HG03097 (cell line): ENCODE measurements at regions not wholly inside any gene's neighbourhood (a gene's known extent, or its start where the extent isn't known, plus 50 kb on each side); places are given as distances from the start of the nearest gene placed in this dataset.
"Not testable (repeated sequence)": the region's sequence is repeated elsewhere in the genome, so short reads cannot be mapped to it uniquely, and the experiment has no call there.

Source experiments
- ATAC-seq: cut with Tn5 transposase; IDR thresholded peaks from one replicate; pipeline ENCODE4 v1.9.1; 2021; ENCODE audit not compliant: unreplicated experiment, low FRiP score

- no peak for ATAC-seq
Measured at GRCh38 chr16:82317411-82318167, 147.6 kb upstream of the MPHOSPH6 start.

GRCh38 chr16:82313754-82314153 lies 143.7 kb upstream of the MPHOSPH6 start:
- ATAC-seq, result no peak

- no peak for ATAC-seq
Measured at GRCh38 chr16:82311528-82311927, 141.5 kb upstream of the MPHOSPH6 start.

- no peak for ATAC-seq
Measured at GRCh38 chr16:82302042-82302727, 132.2 kb upstream of the MPHOSPH6 start.

GRCh38 chr16:82301146-82301755 lies 131.2 kb upstream of the MPHOSPH6 start:
- no peak for ATAC-seq

GRCh38 chr16:82300374-82300951 lies 130.4 kb upstream of the MPHOSPH6 start:
- ATAC-seq, result no peak

- no peak for ATAC-seq
Measured at GRCh38 chr16:82298472-82298871, 128.4 kb upstream of the MPHOSPH6 start.

- ATAC-seq, result no peak
Measured at GRCh38 chr16:82295290-82296201, 125.5 kb upstream of the MPHOSPH6 start.

GRCh38 chr16:82293671-82294070 lies 123.6 kb upstream of the MPHOSPH6 start:
- no peak for ATAC-seq

GRCh38 chr16:82287937-82288336 lies 117.9 kb upstream of the MPHOSPH6 start:
- ATAC-seq, result no peak

GRCh38 chr16:82282662-82283061 lies 112.6 kb upstream of the MPHOSPH6 start:
- no peak for ATAC-seq

- ATAC-seq, result no peak
Measured at GRCh38 chr16:82281544-82281943, 111.5 kb upstream of the MPHOSPH6 start.

- ATAC-seq, result no peak
Measured at GRCh38 chr16:82280867-82281266, 110.8 kb upstream of the MPHOSPH6 start.

GRCh38 chr16:82275349-82275748 lies 105.3 kb upstream of the MPHOSPH6 start:
- ATAC-seq, result not testable (repeated sequence)

GRCh38 chr16:82271636-82272035 lies 101.6 kb upstream of the MPHOSPH6 start:
- no peak for ATAC-seq

- not testable (repeated sequence) for ATAC-seq
Measured at GRCh38 chr16:82267675-82268074, 97.7 kb upstream of the MPHOSPH6 start.

- ATAC-seq, result no peak
Measured at GRCh38 chr16:82265809-82266208, 95.8 kb upstream of the MPHOSPH6 start.

- no peak for ATAC-seq
Measured at GRCh38 chr16:82264756-82265155, 94.7 kb upstream of the MPHOSPH6 start.

- no peak for ATAC-seq
Measured at GRCh38 chr16:82263521-82264143, 93.6 kb upstream of the MPHOSPH6 start.

- ATAC-seq, result no peak
Measured at GRCh38 chr16:82262244-82262643, 92.2 kb upstream of the MPHOSPH6 start.
